GM12878 (cell line): ENCODE measurements at regions not wholly inside any gene's neighbourhood (a gene's known extent, or its start where the extent isn't known, plus 50 kb on each side); places are given as distances from the start of the nearest gene placed in this dataset.

Source experiments
- ATAC-seq: fragments of 200-7000 bp; cut with Tn5 transposase; 3 replicates; pipeline ENCODE4 v1.9.1; 2020; ENCODE audit warnings: mild to moderate bottlenecking, moderate library complexity
- BruUV-seq: library from RNA; stranded (reverse); fragments of 400-500 nt; replicated peaks from 2 replicates; lab custom pipeline; 2021; lab: Mats Ljungman, UMichigan
- CTCF ChIA-PET: fragments of 300-600 bp; sonication (Branson Sonifier 250); formaldehyde crosslinking; extraction: SDS; loops from one replicate; lab custom pipeline; 2021; ENCODE audit warnings: inconsistent platforms; lab: Yijun Ruan, JAX
- POLR2A ChIA-PET: fragments of 350-600 bp; formaldehyde crosslinking; extraction: SDS; loops from one replicate; lab custom pipeline; 2021; ENCODE audit warnings: inconsistent platforms; lab: Charles Lee
- RAD21 ChIA-PET: fragments of 300-600 bp; sonication (Branson Sonifier 250); formaldehyde crosslinking; loops from one replicate; lab custom pipeline; 2023; ENCODE audit warnings: antibody characterized with exemption; ENCODE audit not compliant: unreplicated experiment; lab: Charles Lee
- SMC1A ChIA-PET: fragments of 300-600 bp; sonication (Branson Sonifier 250); formaldehyde crosslinking; loops from one replicate; lab custom pipeline; 2023; ENCODE audit not compliant: unreplicated experiment, uncharacterized antibody; lab: Charles Lee
- DNase-seq: peaks from one replicate; pipeline ENCODE4 v3.0.0-alpha.2; 2011; ENCODE audit warnings: low read depth, low spot score
- FAIRE-seq: peaks from 3 replicates; lab custom pipeline; 2011; peaks lifted over from hg19 to GRCh38; lab: Jason Lieb, UNC
- H2AFZ ChIP-seq: 2 replicates; pipeline ENCODE4 v1.6.0; 2011; ENCODE audit warnings: low read depth, low read length, control low read depth; ENCODE audit not compliant: control insufficient read depth
- H3K27ac ChIP-seq: 2 replicates; pipeline ENCODE4 v1.5.1; 2011; ENCODE audit warnings: control low read depth; ENCODE audit not compliant: control insufficient read depth, insufficient read depth
- H3K27me3 ChIP-seq, 2 experiments: replicated peaks in 1 of 2; 2 replicates each; pipeline versions ENCODE4 v1.6.0 to v1.6.1; 2011; ENCODE audit warnings: low read length in 1 of 2; ENCODE audit not compliant: control insufficient read depth in 2 of 2, insufficient read depth in 2 of 2
- H3K36me3 ChIP-seq, 2 experiments: 2 replicates each; pipeline ENCODE4 v1.5.1; 2011; ENCODE audit warnings: low read length in 1 of 2; ENCODE audit not compliant: control insufficient read depth in 2 of 2, insufficient read depth in 2 of 2
- H3K4me1 ChIP-seq: 2 replicates; pipeline ENCODE4 v1.6.1; 2011; ENCODE audit warnings: mild to moderate bottlenecking, low read length, moderate library complexity, mixed read lengths; ENCODE audit not compliant: control insufficient read depth, insufficient read depth
- H3K4me2 ChIP-seq: 2 replicates; pipeline ENCODE4 v1.6.0; 2011; ENCODE audit warnings: control low read depth; ENCODE audit not compliant: control insufficient read depth, insufficient read depth
- H3K4me3 ChIP-seq: fragments of 200-600 bp; sonication (generic); 2 replicates; pipeline ENCODE4 v1.5.1; 2016
- H3K79me2 ChIP-seq: 2 replicates; pipeline ENCODE4 v1.6.0; 2011; ENCODE audit warnings: low read length; ENCODE audit not compliant: control insufficient read depth, insufficient read depth
- H3K9ac ChIP-seq: 2 replicates; pipeline ENCODE4 v1.8.0; 2011; ENCODE audit warnings: low read length, control low read depth, mixed read lengths; ENCODE audit not compliant: control insufficient read depth, insufficient read depth
- H3K9me3 ChIP-seq: replicated peaks from 3 replicates; pipeline ENCODE4 v1.5.1; 2011; ENCODE audit warnings: mild to moderate bottlenecking, low read length; ENCODE audit not compliant: control insufficient read depth, insufficient read depth
- H4K20me1 ChIP-seq: 2 replicates; pipeline ENCODE4 v1.6.0; 2011; ENCODE audit not compliant: control insufficient read depth, insufficient read depth
- ASH2L ChIP-seq: fragments of 300-600, 200-600 bp; sonication (generic); IDR thresholded peaks from 2 replicates; pipeline ENCODE4 v1.6.1; 2017; ENCODE audit warnings: low read depth, mild to moderate bottlenecking, borderline replicate concordance
- E2F4 ChIP-seq: IDR thresholded peaks from 2 replicates; pipeline ENCODE4 v1.6.1; 2012; ENCODE audit warnings: low read depth, low read length, improper control_type of control experiment
- EP300 ChIP-seq, 2 experiments: fragments of 150-350 bp in 1 of 2; IDR thresholded peaks; 2 replicates each; pipeline ENCODE4 v1.6.1; 2011 to 2012; ENCODE audit warnings: low read depth in 2 of 2, low read length in 2 of 2, borderline replicate concordance in 1 of 2, improper control_type of control experiment in 1 of 2, inconsistent platforms in 1 of 2; ENCODE audit not compliant: control insufficient read depth in 1 of 2
- GABPA ChIP-seq: IDR thresholded peaks from 2 replicates; pipeline ENCODE4 v1.6.1; 2014; ENCODE audit warnings: antibody characterized with exemption, low read depth, mild to moderate bottlenecking, inconsistent platforms
- HDAC6 ChIP-seq: fragments of 200-600 bp; sonication (generic); IDR thresholded peaks from one replicate; pipeline ENCODE4 v1.8.0; 2017; ENCODE audit warnings: antibody characterized with exemption; ENCODE audit not compliant: unreplicated experiment
- NFIC ChIP-seq: IDR thresholded peaks from 2 replicates; pipeline ENCODE4 v1.6.1; 2012; ENCODE audit warnings: low read depth, mild to moderate bottlenecking, inconsistent platforms, low read length, moderate library complexity
- NFYB ChIP-seq: IDR thresholded peaks from 2 replicates; pipeline ENCODE4 v1.6.1; 2011; ENCODE audit warnings: low read depth, mild to moderate bottlenecking, low read length, improper control_type of control experiment, moderate library complexity; ENCODE audit not compliant: insufficient read depth
- PAX8 ChIP-seq: fragments of 450-650 bp; IDR thresholded peaks from 2 replicates; pipeline ENCODE4 v1.6.1; 2017; ENCODE audit warnings: mild to moderate bottlenecking, moderate library complexity
- RUNX3 ChIP-seq: IDR thresholded peaks from 2 replicates; pipeline ENCODE4 v1.6.1; 2012; ENCODE audit warnings: low read length, inconsistent platforms
- SKIL ChIP-seq: fragments of 450-650 bp; IDR thresholded peaks from 2 replicates; pipeline ENCODE4 v1.6.1; 2017; ENCODE audit warnings: mild to moderate bottlenecking, low read depth, inconsistent platforms; ENCODE audit not compliant: poor library complexity, severe bottlenecking
- SMC3 ChIP-seq: IDR thresholded peaks from 2 replicates; pipeline ENCODE4 v1.6.1; 2011; ENCODE audit warnings: low read length, improper control_type of control experiment, borderline replicate concordance
- ZNF592 ChIP-seq: fragments of 450-650 bp; IDR thresholded peaks from 2 replicates; pipeline ENCODE4 v1.6.1; 2017; ENCODE audit warnings: mild to moderate bottlenecking, moderate library complexity
- ZNF687 ChIP-seq: fragments of 450-650 bp; IDR thresholded peaks from 2 replicates; pipeline ENCODE4 v1.6.1; 2017; ENCODE audit warnings: mild to moderate bottlenecking, moderate library complexity
- ZSCAN29 ChIP-seq: fragments of 450-650 bp; IDR thresholded peaks from 2 replicates; pipeline ENCODE4 v1.6.1; 2017; ENCODE audit warnings: mild to moderate bottlenecking, moderate library complexity
- WGBS: methylation state at CpG from one replicate; pipeline ENCODE4 v1.1.6; 2016; ENCODE audit warnings: low lambda C conversion rate; ENCODE audit not compliant: insufficient replicate concordance, insufficient coverage; ENCODE audit errors: missing lambda C conversion rate; 5-methylcytosine and 5-hydroxymethylcytosine counted together
- in situ Hi-C: fragments of 300-500 bp; cut with MboI; formaldehyde crosslinking; loops from 9 replicates; pipeline ENCODE4 v1.14.3; 2018; ENCODE audit warnings: mixed read lengths
- intact Hi-C: fragments of 100-400 bp; cut with micrococcal nuclease; formaldehyde crosslinking; loops from one replicate; pipeline ENCODE4 v1.14.2; 2022; ENCODE audit not compliant: unreplicated experiment

- DNase-seq = no peak
- H3K4me2 ChIP-seq = no peak overlapping the region
- H3K36me3 ChIP-seq = no peaks in the 10 kb centered on the region
- no peak for FAIRE-seq
- ATAC-seq = no peak
- H3K27ac ChIP-seq = no peak overlapping the region
- no peak overlapping the region for H3K4me3 ChIP-seq
- H3K79me2 ChIP-seq = no peaks in the 10 kb centered on the region
- no peaks in the 10 kb centered on the region for H3K9me3 ChIP-seq
- H3K27me3 ChIP-seq = no peaks in the 10 kb centered on the region
- H3K4me1 ChIP-seq = no peaks in the 10 kb centered on the region
- ChIA-PET POLR2A (no interaction called here), SMC1A (no interaction called here), RAD21 (no interaction called here), CTCF (no interaction called here)
- 3% methylated on average over 2 of the region's 2 CpGs for WGBS
- H3K9ac ChIP-seq = no peak overlapping the region
- in situ Hi-C loops = no loop called here
- intact Hi-C loops = no loop called here
- no peak overlapping the region for H2AFZ ChIP-seq
- no TSS peak for BruUV-seq
- no peaks in the 10 kb centered on the region for H4K20me1 ChIP-seq
- TF ChIP-seq ZSCAN29 = no peak
- no peak for TF ChIP-seq PAX8
- no peak for TF ChIP-seq E2F4
- no peak for TF ChIP-seq NFIC
- no peak for TF ChIP-seq GABPA
- no peak for TF ChIP-seq SKIL
- TF ChIP-seq EP300 (IDR thresholded peaks at IDR 0.05; ENCODE audit: borderline replicate concordance in 1 of 2, control insufficient read depth in 1 of 2, low read depth in 2 of 2, low read length in 2 of 2) = no peak
- no peak for TF ChIP-seq SMC3
- no peak for TF ChIP-seq NFYB
- no peak for TF ChIP-seq ZNF687
- no peak for TF ChIP-seq ZNF592
- TF ChIP-seq HDAC6 = no peak
- no peak for TF ChIP-seq RUNX3
- no peak for TF ChIP-seq ASH2L
Measured at GRCh38 chr15:53395871-53396270, 363.6 kb downstream of the WDR72 start.
